Left colon (tissue), 2 donors: ENCODE measurements at regions not wholly inside any gene's neighbourhood (a gene's known extent, or its start where the extent isn't known, plus 50 kb on each side); places are given as distances from the start of the nearest gene placed in this dataset.
"Not testable (repeated sequence)": the region's sequence is repeated elsewhere in the genome, so short reads cannot be mapped to it uniquely, and the experiment has no call there.

ENCODE experiments used
- ATAC-seq: fragments of 200-7000 bp; cut with Tn5 transposase; one replicate; pipeline ENCODE4 v1.9.1; 2020; ENCODE audit warnings: mild to moderate bottlenecking, moderate library complexity
- DNase-seq, 2 donors: peaks; one replicate each; pipeline ENCODE4 v3.0.0-alpha.2; 2020
- intact Hi-C, 2 donors: fragments of 100-400 bp; cut with DNase I in 1 of 2; cut with micrococcal nuclease in 1 of 2; formaldehyde crosslinking; loops; one replicate each; pipeline versions ENCODE4 v1.11.2 to v1.14.0; 2022; cut with DNase I, micrococcal nuclease
- donor health status: DM: no; HTN: no; CAD: no.
- donor health status: DM: yes; HTN: yes; CAD: no.

GRCh38 chrX:73979551-73980131, 127.1 kb upstream of the XIST start:
- ATAC-seq (no peak), DNase-seq (no peak)
- intact Hi-C loops = no loop called here

GRCh38 chrX:73977542-73978169, 125.1 kb upstream of the XIST start:
- no peak for ATAC-seq
- DNase-seq = no peak
- intact Hi-C loops = no loop called here

- ATAC-seq, intact Hi-C loops, DNase-seq: not testable (repeated sequence)
Measured at GRCh38 chrX:73967461-73967860, 114.9 kb upstream of the XIST start.

- no peak for ATAC-seq
- intact Hi-C loops = no loop called here
- no peak for DNase-seq
Measured at GRCh38 chrX:73965833-73966232, 113.3 kb upstream of the XIST start.

GRCh38 chrX:73964579-73964978, 112.1 kb upstream of the XIST start:
- ATAC-seq = no peak
- DNase-seq = no peak
- intact Hi-C loops = no loop called here

- DNase-seq (no peak), ATAC-seq (no peak)
- intact Hi-C loops = no loop called here
Measured at GRCh38 chrX:73963682-73964081, 111.2 kb upstream of the XIST start.

- intact Hi-C loops = no loop called here
- DNase-seq = no peak
- no peak for ATAC-seq
Measured at GRCh38 chrX:73962948-73963347, 110.4 kb upstream of the XIST start.

GRCh38 chrX:73961867-73962266, 109.4 kb upstream of the XIST start:
- ATAC-seq, DNase-seq, intact Hi-C loops: not testable (repeated sequence)

GRCh38 chrX:73944563-73944908, 92.0 kb upstream of the XIST start:
- intact Hi-C loops = loop anchor here in 1 of 2 donors (10.0 kb wide), 1 partner anchor 90 kb away; the partner anchor contains the start of gene XIST
- no peak for DNase-seq
- ATAC-seq = peak; percentile 40

- ATAC-seq = peak; percentile 100
- intact Hi-C loops = loop anchor here in 1 of 2 donors (10.0 kb wide), 1 partner anchor 89 kb away; the partner anchor contains the start of gene XIST
Measured at GRCh38 chrX:73943693-73944562, 91.4 kb upstream of the XIST start.

GRCh38 chrX:73940893-73941470, 88.5 kb upstream of the XIST start:
- DNase-seq (no peak), ATAC-seq (no peak)
- intact Hi-C loops = loop anchor here in 1 of 2 donors (10.0 kb wide), 1 partner anchor 86 kb away; the partner anchor contains the start of gene XIST

More at GRCh38 chrX:73943693-73944562, 91.4 kb upstream of the XIST start:
- peak; percentile 88 to 94 for DNase-seq

- ATAC-seq, DNase-seq, intact Hi-C loops: not testable (repeated sequence)
Measured at GRCh38 chrX:73937843-73938242, 85.3 kb upstream of the XIST start.

- ATAC-seq = no peak
- no peak for DNase-seq
- intact Hi-C loops = no loop called here
Measured at GRCh38 chrX:73932522-73932921, 80.0 kb upstream of the XIST start.

GRCh38 chrX:73930300-73930699, 77.8 kb upstream of the XIST start:
- DNase-seq (no peak), ATAC-seq (no peak)
- intact Hi-C loops = no loop called here

- DNase-seq (no peak), ATAC-seq (no peak)
- intact Hi-C loops = no loop called here
Measured at GRCh38 chrX:73922856-73923455, 70.4 kb upstream of the XIST start.

- ATAC-seq (peak; percentile 64), DNase-seq (no peak)
- intact Hi-C loops = no loop called here
Measured at GRCh38 chrX:73916931-73917667, 64.6 kb upstream of the XIST start.

- ATAC-seq (no peak), DNase-seq (no peak)
- intact Hi-C loops = no loop called here
Measured at GRCh38 chrX:73916489-73916888, 64.0 kb upstream of the XIST start.

- ATAC-seq, intact Hi-C loops, DNase-seq: not testable (repeated sequence)
Measured at GRCh38 chrX:73914792-73915191, 62.3 kb upstream of the XIST start.
